Fibroblast of mammary gland (primary cell): ENCODE measurements at regions not wholly inside any gene's neighbourhood (a gene's known extent, or its start where the extent isn't known, plus 50 kb on each side); places are given as distances from the start of the nearest gene placed in this dataset.

Experiments
- DNase-seq: peaks from one replicate; pipeline ENCODE4 v3.0.0-alpha.2; 2010; ENCODE audit warnings: low read depth
- H3K4me3 ChIP-seq: 2 replicates; pipeline ENCODE4 v1.5.1; 2011; ENCODE audit warnings: low read depth, mild to moderate bottlenecking, low read length, moderate library complexity; ENCODE audit not compliant: control insufficient read depth
- CTCF ChIP-seq: conservative IDR thresholded peaks from 2 replicates; pipeline ENCODE4 v1.5.1; 2011; ENCODE audit warnings: low read depth, low read length, inconsistent platforms; ENCODE audit not compliant: control insufficient read depth, insufficient read depth

- no peak overlapping the region for H3K4me3 ChIP-seq
- TF ChIP-seq CTCF = peak; percentile 81
- DNase-seq = peak; percentile 80
Observed at GRCh38 chr12:30806989-30807694, 52.4 kb upstream of the CAPRIN2 start.

- DNase-seq = no peak
- H3K4me3 ChIP-seq = no peak overlapping the region
- no peak for TF ChIP-seq CTCF
Observed at GRCh38 chr12:30805959-30806358, 51.2 kb upstream of the CAPRIN2 start.
